HCT116 (cell line): ENCODE measurements at regions not wholly inside any gene's neighbourhood (a gene's known extent, or its start where the extent isn't known, plus 50 kb on each side); places are given as distances from the start of the nearest gene placed in this dataset.

Experiments
- ATAC-seq: fragments of 200-7000 bp; cut with Tn5 transposase; 2 replicates; pipeline ENCODE4 v1.9.1; 2020; ENCODE audit warnings: mild to moderate bottlenecking, moderate library complexity
- BruUV-seq: library from RNA; stranded (reverse); fragments of 400-500 nt; replicated peaks from 2 replicates; lab custom pipeline; 2021; lab: Mats Ljungman, UMichigan
- CTCF ChIA-PET: fragments of 300-600 bp; sonication (Branson Sonifier 250); formaldehyde crosslinking; loops from one replicate; lab custom pipeline; 2021; ENCODE audit warnings: antibody characterized with exemption; lab: Charles Lee
- POLR2A ChIA-PET: fragments of 300-600, 350-600 bp; sonication (Branson Sonifier 250); formaldehyde crosslinking; loops from one replicate; lab custom pipeline; 2021; ENCODE audit warnings: antibody characterized with exemption; lab: Charles Lee
- RAD21 ChIA-PET, 2 experiments: fragments of 300-600 bp; sonication (Branson Sonifier 250); formaldehyde crosslinking; loops; one replicate each; lab custom pipeline; 2023; ENCODE audit warnings: low total read pairs in 2 of 2; ENCODE audit not compliant: uncharacterized antibody in 2 of 2, unreplicated experiment in 2 of 2, low non-redundant PET in 1 of 2; lab: Charles Lee
- DNase-seq: peaks from one replicate; pipeline ENCODE4 v3.0.0-alpha.2; 2010; ENCODE audit warnings: low read depth, low spot score
- H2AFZ ChIP-seq: fragments of 200-600 bp; shearing (Covaris generic), sonication (generic); 2 replicates; pipeline ENCODE4 v1.6.1; 2017; ENCODE audit warnings: low read depth, mixed run types, mixed read lengths, antibody characterized with exemption, low read length; ENCODE audit not compliant: poor library complexity, severe bottlenecking
- H3K27ac ChIP-seq: 2 replicates; pipeline ENCODE4 v1.5.1; 2012; ENCODE audit warnings: low read depth, low read length
- H3K27me3 ChIP-seq: fragments of 200-600 bp; sonication (generic); 2 replicates; pipeline ENCODE4 v1.6.1; 2016; ENCODE audit warnings: mixed run types, low read length, mixed read lengths; ENCODE audit not compliant: insufficient read depth
- H3K36me3 ChIP-seq, 2 experiments: fragments of 200-500 bp in 1 of 2; fragments of 200-600 bp in 1 of 2; sonication (Bioruptor generic) in 1 of 2; sonication (generic) in 1 of 2; 2 replicates each; pipeline versions ENCODE4 v1.5.1 to v1.6.1; 2014 to 2016; ENCODE audit warnings: low read length in 2 of 2, inconsistent platforms in 1 of 2, mixed read lengths in 1 of 2, mixed run types in 1 of 2; ENCODE audit not compliant: insufficient read depth in 2 of 2, control insufficient read depth in 1 of 2
- H3K4me1 ChIP-seq, 2 experiments: fragments of 200-600 bp in 1 of 2; sonication (generic) in 1 of 2; 2 replicates each; pipeline versions ENCODE4 v1.5.1 to v1.6.1; 2012 to 2017; ENCODE audit warnings: low read length in 2 of 2, inconsistent platforms in 1 of 2, mild to moderate bottlenecking in 1 of 2, mixed read lengths in 1 of 2, mixed run types in 1 of 2, moderate library complexity in 1 of 2; ENCODE audit not compliant: insufficient read depth in 2 of 2, control insufficient read depth in 1 of 2
- H3K4me2 ChIP-seq: fragments of 200-600 bp; sonication (generic); 2 replicates; pipeline ENCODE4 v1.6.1; 2017; ENCODE audit warnings: mixed run types, low read length, mixed read lengths
- H3K4me3 ChIP-seq, 2 experiments: fragments of 200-600 bp in 1 of 2; sonication (generic) in 1 of 2; replicated peaks in 1 of 2; 2 replicates each; pipeline ENCODE4 v1.5.1; 2011 to 2016; ENCODE audit warnings: low read length in 2 of 2, control low read depth in 1 of 2, low read depth in 1 of 2, mild to moderate bottlenecking in 1 of 2, mixed read lengths in 1 of 2, mixed run types in 1 of 2
- H3K79me2 ChIP-seq: fragments of 200-600 bp; sonication (generic); 2 replicates; pipeline ENCODE4 v1.6.1; 2017; ENCODE audit warnings: mild to moderate bottlenecking, mixed run types, low read length, moderate library complexity, mixed read lengths; ENCODE audit not compliant: insufficient read depth
- H3K9ac ChIP-seq: fragments of 200-600 bp; sonication (generic); 2 replicates; pipeline ENCODE4 v1.6.1; 2016; ENCODE audit warnings: low read length, mixed read lengths
- H3K9me2 ChIP-seq: fragments of 200-600 bp; sonication (generic), shearing (Covaris generic); 2 replicates; pipeline ENCODE4 v1.6.1; 2017; ENCODE audit warnings: mixed run types, mild to moderate bottlenecking, moderate library complexity; ENCODE audit not compliant: insufficient read depth
- H3K9me3 ChIP-seq, 2 experiments: fragments of 200-500 bp in 1 of 2; fragments of 200-600 bp in 1 of 2; sonication (Bioruptor generic) in 1 of 2; sonication (generic) in 1 of 2; 2 replicates each; pipeline ENCODE4 v1.6.1; 2014 to 2017; ENCODE audit warnings: low read length in 2 of 2, mixed read lengths in 2 of 2, inconsistent platforms in 1 of 2, low read depth in 1 of 2, mild to moderate bottlenecking in 1 of 2, mixed run types in 1 of 2, moderate library complexity in 1 of 2; ENCODE audit not compliant: control insufficient read depth in 1 of 2, insufficient read depth in 1 of 2
- H4K20me1 ChIP-seq: fragments of 200-600 bp; sonication (generic), shearing (Covaris generic); 2 replicates; pipeline ENCODE4 v1.6.1; 2017; ENCODE audit warnings: mixed run types, mild to moderate bottlenecking, moderate library complexity; ENCODE audit not compliant: insufficient read depth
- CBX3 ChIP-seq: IDR thresholded peaks from 2 replicates; pipeline ENCODE4 v1.6.1; 2012; ENCODE audit warnings: low read depth
- ELF1 ChIP-seq: IDR thresholded peaks from 2 replicates; pipeline ENCODE4 v1.6.1; 2012; ENCODE audit warnings: low read depth, borderline replicate concordance
- EZH2 ChIP-seq: fragments of 200-600 bp; sonication (generic); IDR thresholded peaks from 2 replicates; pipeline ENCODE4 v1.6.1; 2017; ENCODE audit warnings: antibody characterized with exemption, mixed run types
- FOSL1 ChIP-seq: IDR thresholded peaks from 2 replicates; pipeline ENCODE4 v1.6.1; 2012; ENCODE audit warnings: low read depth
- POLR2A ChIP-seq: IDR thresholded peaks from 2 replicates; pipeline ENCODE4 v1.7.0; 2011; ENCODE audit warnings: borderline replicate concordance; ENCODE audit not compliant: insufficient read depth, insufficient read length; ENCODE audit errors: extremely low read depth
- SIN3A ChIP-seq: IDR thresholded peaks from 2 replicates; pipeline ENCODE4 v1.6.1; 2012; ENCODE audit warnings: low read depth
- SP1 ChIP-seq: IDR thresholded peaks from 2 replicates; pipeline ENCODE4 v1.6.1; 2012; ENCODE audit warnings: low read depth
- SRF ChIP-seq: IDR thresholded peaks from 2 replicates; pipeline ENCODE4 v1.6.1; 2012; ENCODE audit warnings: low read depth
- YY1 ChIP-seq: IDR thresholded peaks from 2 replicates; pipeline ENCODE4 v1.6.1; 2011; ENCODE audit warnings: low read length, low read depth, moderate library complexity, mild to moderate bottlenecking; ENCODE audit not compliant: insufficient replicate concordance; ENCODE audit errors: extremely low read depth
- intact Hi-C: fragments of 100-400 bp; cut with micrococcal nuclease; formaldehyde crosslinking; loops from 2 replicates; pipeline ENCODE4 v1.10.0; 2022
- TF ChIP-seq, protein P1 (sequence below): IDR thresholded peaks from 2 replicates; pipeline ENCODE4 v1.6.1; 2012

DNA sequence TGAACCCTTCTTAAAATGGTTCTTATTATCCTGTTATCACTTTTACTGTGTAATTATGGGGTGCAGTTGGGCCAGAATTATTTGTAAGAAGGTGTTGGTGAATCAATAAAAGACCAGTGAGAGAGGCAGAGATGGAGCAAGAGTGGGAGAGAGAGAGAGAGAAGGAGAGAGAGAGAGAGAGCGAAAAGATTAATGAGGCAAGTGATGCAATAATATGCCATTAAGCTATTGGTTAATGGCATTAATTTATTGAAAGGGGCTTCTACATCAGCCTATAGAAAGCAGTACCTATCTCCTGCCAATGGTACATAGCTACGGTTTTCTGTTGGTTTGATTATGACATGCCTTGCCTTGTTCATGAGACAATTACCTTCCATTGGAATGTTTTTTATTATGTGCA is 388.7 kb downstream of the RPS6KC1 start:
- Histone ChIP-seq H3K79me2 (no peaks in the 10 kb centered on the region), H4K20me1 (no peaks in the 10 kb centered on the region), H3K27ac (no peak overlapping the region), H3K4me2 (no peak overlapping the region), H3K9me2 (no peaks in the 10 kb centered on the region), H3K9me3 (no peaks in the 10 kb centered on the region), H3K9ac (no peak overlapping the region), H3K36me3 (no peaks in the 10 kb centered on the region), H2AFZ (no peak overlapping the region), H3K4me1 (peaks cover 11 to 14% of the 10 kb centered on the region in 2 experiments; a peak in 3 of 4 replicates), H3K4me3 (no peak overlapping the region), H3K27me3 (peaks cover 55% of the 10 kb centered on the region; the same call in 1 of the 2 replicates)
- intact Hi-C loops = loop anchor here (10.0 kb wide), 1 partner anchor 315 kb away; no protein-coding TSS in a partner anchor
- ChIA-PET RAD21 (no interaction called here), POLR2A (no interaction called here), CTCF (no interaction called here)
- TF ChIP-seq EZH2 = no peak
- no peak for TF ChIP-seq FOSL1
- no peak for TF ChIP-seq SP1
- TF ChIP-seq POLR2A = no peak
- TF ChIP-seq, protein P1, sequence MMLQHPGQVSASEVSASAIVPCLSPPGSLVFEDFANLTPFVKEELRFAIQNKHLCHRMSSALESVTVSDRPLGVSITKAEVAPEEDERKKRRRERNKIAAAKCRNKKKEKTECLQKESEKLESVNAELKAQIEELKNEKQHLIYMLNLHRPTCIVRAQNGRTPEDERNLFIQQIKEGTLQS = no peak
- TF ChIP-seq CBX3 = no peak
- TF ChIP-seq SIN3A = no peak
- no peak for TF ChIP-seq YY1
- no peak for TF ChIP-seq SRF
- no peak for ATAC-seq
- BruUV-seq = no TSS peak
- DNase-seq = no peak

DNA sequence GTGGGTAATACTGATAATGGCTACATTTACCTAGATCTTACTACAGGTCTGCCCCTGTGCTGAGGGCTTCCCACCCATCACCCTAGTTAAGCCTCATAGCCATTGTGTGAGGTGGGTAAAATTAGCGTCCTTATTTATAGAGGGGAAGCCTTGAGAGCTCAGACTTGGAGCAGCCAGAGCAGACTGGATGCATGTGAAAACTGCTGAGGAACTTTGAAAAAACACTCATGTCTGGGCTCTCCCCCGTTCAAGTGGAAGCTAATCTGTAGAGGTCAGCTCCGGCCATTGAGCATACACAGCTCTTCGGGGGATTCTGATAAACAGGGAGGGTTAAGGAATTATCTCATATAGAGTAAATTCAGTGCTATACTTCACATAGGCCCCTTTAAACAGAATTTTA is 389.7 kb downstream of the RPS6KC1 start:
- ChIA-PET POLR2A (no interaction called here), RAD21 (no interaction called here), CTCF (no interaction called here)
- Histone ChIP-seq H3K4me2 (no peak overlapping the region), H2AFZ (no peak overlapping the region), H3K9ac (no peak overlapping the region), H3K9me2 (no peaks in the 10 kb centered on the region), H4K20me1 (no peaks in the 10 kb centered on the region), H3K36me3 (no peaks in the 10 kb centered on the region), H3K27ac (no peak overlapping the region), H3K4me1 (peaks cover 11 to 14% of the 10 kb centered on the region in 2 experiments; a peak in 3 of 4 replicates), H3K27me3 (peaks cover 59% of the 10 kb centered on the region), H3K4me3 (no peak overlapping the region), H3K9me3 (no peaks in the 10 kb centered on the region), H3K79me2 (no peaks in the 10 kb centered on the region)
- DNase-seq (no peak), ATAC-seq (no peak)
- intact Hi-C loops = no loop called here
- no TSS peak for BruUV-seq
- TF ChIP-seq EZH2 (no peak), CBX3 (no peak), ELF1 (no peak)
